HG03521 (cell line): ENCODE measurements at regions not wholly inside any gene's neighbourhood (a gene's known extent, or its start where the extent isn't known, plus 50 kb on each side); places are given as distances from the start of the nearest gene placed in this dataset.

Source experiments
- ATAC-seq: cut with Tn5 transposase; IDR thresholded peaks from one replicate; pipeline ENCODE4 v1.9.1; 2021; ENCODE audit warnings: mild to moderate bottlenecking, moderate library complexity; ENCODE audit not compliant: unreplicated experiment

DNA sequence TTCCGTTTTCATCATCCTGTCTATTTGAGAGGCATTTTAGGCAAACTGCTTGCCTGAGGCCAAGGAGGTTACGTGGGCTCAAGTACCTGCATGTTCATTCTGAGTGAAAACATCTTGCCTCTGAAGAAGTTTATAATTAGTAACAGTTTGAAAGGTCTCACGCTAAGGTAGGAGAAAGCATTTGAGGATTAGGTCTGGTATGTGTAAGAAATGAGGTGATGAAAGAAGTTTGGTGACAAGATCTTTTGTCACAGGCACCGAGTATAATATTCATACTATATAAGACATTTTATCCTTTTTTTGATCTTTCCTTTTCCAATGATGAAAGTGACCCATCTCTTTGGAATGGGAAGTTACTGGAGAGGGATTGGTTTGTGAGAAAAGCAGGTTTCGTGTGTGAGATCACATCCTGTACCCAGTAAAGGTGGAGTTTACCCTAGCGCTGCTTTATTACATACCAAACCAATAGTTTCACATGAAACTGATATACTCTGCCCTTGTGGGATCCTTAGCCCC, 98.7 kb upstream of the PDC start:
- ATAC-seq, result no peak

DNA sequence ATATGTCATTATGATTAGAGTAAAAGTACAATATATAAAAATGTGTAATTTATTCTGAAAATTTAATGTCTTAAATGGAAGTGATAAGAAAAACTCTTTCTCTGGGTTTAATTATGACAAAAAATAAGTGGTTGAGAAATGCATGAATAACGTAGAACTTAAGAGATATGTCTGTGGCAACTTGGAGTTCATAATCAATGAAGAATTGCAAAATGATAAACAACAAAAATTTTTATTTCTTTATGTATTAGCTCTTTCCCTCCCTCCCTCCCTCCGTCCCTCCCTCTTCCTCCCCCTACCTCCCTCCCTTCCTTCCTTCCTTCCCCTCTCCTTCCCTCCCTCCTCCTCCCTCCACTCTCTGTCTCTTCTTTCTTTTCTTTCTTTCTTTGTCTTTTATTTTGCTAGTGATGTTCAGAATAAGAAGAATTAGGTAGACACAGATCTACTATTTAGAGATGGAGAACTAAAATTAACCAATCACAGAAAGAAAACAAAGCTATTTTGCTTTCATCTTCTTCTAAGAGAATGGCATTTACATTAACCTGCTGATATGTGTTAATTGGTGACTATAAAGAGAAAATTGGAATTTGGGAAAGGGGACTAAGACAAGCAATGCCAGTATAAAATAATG, 96.3 kb upstream of the PDC start:
- ATAC-seq, result no peak

DNA sequence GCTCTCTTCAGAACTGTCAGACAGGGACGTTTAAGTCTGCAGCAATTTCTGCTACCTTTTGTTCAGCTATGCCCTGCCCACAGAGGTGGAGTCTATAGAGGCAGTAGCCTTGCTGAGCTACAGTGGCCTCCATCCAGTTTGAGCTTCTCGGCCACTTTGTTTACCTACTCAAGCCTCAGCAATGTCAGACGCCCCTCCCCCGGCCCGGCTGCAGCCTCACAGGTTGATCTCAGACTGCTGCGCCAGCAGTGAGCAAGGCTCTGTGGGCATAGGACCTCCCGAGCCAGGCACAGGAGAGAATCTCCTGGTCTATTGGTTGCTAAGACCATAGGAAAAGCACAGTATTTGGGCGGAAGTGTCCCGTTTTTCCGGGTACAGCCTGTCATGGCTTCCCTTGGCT, 89.9 kb upstream of the PDC start:
- ATAC-seq, result no peak

DNA sequence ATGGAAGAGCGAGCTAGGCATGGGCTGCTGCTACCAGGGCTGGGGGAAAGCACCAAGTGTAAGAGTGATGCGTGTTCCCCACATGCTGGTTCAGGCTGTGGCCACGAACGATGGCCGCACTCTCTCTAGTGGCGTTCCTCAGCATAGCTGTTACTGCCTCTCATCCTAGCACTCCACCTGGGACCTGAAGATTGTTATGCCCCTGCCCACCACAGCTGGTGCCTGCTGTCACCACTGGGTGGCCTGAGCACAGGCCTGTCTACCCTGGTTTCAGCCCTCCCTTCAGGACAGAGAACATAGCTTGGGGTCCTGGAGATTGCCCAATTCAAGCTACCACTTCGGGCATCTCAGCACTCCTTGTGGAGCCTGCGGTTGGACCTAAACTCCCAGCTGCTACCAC, 80.1 kb upstream of the PDC start:
- no peak for ATAC-seq

DNA sequence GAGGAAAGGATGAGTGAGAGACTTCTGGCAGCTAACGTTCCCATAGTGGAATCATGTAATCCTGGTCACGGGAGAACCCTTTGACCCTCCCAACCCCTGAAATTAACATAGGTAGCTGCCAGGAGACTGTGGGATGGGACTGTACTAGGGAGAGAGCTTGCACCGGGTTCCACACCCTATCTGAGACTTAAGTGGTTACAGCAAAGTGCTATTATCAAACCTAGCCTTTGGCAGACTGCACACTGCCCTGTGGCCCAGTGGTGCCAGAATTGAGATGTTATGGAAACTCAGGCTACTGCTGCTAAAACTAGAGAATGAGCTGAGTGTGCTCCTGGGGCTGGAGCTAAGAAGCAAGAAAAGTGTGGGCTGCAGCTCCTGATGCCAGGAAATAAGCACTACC, 79.6 kb upstream of the PDC start:
- no peak for ATAC-seq

DNA sequence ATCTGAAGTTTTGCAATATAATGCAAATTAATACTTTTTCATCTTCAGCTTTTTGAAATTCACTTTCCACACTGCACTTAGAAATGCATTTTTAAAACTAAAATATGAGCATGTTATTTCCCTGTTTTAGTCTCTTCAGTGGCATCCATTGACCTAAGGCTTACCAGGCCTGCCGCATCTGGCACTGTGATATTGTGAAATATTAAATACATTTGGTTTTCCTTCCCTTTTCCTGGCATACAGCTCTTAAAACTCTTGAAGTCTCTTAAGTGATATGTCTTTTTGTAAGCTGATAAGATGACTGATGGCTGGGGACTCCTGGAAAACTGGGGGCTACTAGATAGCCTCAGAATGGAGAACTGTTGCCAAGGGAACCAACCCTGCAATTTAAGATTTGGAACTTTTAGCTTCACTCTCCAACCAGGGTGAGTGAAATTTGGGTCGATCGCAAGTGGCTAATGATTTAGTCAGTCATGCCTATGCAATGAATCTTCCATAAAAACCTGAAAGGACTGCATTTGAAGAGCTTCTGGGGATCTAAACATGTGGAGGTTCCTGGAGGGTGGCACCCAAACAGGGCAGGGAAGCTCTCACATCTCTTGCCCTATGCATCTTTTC, 75.5 kb upstream of the PDC start:
- no peak for ATAC-seq

DNA sequence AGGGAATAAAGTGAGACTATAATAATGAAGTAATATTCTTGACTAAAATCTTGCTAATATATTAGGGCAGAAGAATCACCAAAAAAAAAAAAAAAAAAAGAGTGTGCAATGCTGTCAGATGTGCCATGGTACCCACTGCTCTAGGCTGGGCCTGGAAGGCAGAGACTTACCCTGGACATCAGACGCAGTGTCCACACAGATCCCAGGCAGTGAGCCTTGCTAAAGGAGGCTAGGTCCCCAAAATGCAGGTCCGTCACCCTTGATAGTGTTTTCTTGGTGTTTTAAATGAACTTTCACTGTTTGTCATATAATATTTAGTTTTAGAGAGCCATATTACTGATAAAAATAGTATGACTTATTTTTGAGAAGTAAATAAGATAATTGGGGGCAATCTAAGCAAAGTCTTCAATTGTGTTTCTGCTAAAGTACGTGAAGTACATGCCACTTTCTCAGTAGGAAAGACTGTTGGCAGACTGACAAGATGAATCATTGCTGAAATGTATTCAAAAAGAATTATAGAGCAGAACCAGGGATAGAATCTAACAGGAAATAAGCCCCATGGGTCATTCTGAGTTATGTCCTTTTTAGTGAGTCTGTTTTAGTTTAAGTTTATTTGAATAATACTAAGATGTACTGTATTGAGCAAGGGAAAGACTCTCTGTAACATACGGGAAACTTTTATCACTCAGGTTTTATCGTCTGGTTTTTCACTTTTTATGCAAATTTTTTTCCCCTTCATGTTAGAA, 74.6 kb upstream of the PDC start:
- no peak for ATAC-seq

DNA sequence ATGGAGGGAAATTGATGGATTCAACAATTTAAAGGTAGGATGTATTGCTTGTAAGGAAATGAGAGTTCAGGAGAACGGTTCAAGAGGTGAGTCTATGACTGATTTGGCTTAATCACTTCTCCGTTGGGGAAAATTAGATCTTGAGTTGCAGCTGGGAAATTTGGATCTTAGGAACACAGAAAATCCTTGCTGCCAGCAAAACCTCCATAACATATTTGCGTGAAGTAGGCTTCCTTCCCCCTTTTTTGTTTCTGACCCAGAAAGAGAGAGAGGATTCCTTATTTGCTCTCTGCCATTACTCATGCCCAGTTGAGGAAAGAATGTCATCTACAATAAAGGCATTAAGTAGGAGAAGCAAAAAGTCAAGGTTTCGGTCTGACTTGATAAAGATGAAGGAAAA, 73.5 kb upstream of the PDC start:
- no peak for ATAC-seq

DNA sequence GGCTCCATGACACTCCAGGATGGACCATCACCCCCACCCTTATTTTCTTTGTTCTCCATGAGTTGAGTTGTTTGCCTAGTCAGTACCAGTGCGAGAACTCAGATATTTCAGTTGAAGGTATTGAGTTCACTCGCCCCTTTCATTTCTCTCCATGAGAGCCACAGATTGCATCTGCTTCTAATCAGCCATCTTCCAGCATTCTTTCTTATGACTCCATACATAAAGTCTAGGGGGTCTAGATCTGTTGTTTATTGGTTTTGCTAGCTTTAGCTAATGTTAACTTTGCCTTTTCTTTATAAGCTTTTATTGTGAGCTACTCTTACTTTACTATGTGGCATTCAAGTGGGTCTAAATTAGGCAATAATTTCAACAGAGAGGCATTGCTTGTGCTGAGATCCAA, 71.6 kb upstream of the PDC start:
- no peak for ATAC-seq

DNA sequence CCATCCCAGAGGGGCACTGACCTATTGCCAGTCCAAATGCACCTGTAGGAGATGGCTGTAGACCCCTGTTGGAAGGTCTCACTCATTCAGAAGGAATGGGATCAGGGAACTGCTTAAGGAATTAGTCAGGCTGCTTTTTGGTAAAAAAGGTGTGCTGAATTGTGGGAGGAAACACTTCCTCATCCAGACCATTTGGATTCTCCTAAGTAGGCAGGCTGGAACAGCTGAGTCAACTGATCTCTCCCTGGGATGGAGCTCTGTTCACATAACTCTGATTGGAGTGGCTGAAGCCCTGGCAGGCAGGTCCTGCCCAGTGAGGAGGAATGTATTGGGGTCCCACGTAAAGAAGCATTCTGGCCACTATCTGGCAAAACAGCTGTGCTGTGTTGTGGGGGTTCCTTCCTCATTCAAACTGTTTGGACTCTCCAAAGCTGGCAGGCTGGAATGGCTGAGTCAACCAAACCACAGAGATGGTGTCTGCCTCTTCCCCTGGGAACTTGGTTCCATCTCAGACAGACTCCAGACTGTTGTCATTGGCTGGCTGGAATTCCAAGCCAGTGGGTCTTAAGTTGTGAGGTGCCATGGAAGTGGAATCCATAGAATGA, 70.7 kb upstream of the PDC start:
- ATAC-seq, result no peak

DNA sequence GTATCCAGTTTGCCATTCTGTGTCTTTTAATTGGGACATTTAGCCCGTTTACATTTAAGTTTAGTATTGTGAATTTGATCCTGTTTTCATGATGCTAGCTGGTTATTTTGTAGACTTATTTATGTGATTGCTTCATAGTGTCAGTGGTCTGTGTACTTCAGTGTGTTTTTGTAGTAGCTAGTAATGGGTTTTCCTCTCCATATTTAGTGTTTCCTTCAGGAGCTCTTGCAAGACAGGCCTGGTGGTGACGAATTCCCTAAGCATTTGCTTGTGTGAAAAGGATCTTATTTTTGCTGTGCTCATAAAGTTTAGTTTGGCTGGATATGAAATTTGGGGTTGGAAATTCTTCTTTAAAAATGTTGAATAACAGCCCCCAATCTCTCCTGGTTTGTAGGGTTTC, 69.2 kb upstream of the PDC start:
- no peak for ATAC-seq

DNA sequence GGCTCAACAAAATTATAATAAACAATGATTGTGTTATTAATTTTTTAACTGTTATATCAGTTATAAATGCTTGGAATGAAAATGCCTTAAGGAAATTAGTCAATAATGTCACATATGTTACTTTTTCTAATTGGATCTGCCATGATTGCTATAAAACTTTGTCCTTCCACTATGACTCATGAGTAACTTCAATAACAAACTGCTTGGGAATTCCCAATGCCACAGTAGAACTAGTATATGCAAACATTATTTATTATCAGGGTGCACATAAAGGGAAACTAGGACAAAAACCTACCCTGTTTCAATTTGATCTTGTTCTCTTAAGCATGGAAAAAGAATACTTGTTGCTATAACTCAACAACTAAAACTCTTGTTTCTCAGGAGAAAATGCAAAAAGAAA, 59.1 kb upstream of the PDC start:
- ATAC-seq, result no peak

DNA sequence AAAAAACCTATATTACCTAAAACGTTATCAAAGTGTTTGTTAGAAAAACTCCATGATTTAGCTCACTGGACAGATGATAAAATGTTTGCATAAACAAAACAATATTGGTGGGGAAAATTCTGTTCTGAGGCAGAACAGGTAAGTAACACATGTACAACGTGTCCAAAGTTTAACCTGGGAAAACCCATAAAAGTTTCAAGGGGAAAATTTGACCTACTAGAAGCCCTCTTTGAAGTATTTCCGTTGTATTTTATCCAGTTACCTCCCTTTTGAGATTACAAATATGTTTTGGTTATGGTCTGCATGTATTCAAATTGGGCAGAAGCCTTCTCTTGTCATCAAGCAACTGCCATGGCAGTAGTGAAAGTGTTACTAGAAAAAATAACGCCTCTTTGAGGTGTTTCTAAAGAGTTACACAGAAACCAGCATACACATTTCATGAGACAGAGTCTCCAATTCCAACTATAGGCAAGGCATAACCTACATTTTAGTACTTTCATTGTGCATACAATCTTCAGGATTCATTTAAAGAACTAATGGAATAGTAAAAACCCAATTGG, 58.0 kb upstream of the PDC start:
- no peak for ATAC-seq

DNA sequence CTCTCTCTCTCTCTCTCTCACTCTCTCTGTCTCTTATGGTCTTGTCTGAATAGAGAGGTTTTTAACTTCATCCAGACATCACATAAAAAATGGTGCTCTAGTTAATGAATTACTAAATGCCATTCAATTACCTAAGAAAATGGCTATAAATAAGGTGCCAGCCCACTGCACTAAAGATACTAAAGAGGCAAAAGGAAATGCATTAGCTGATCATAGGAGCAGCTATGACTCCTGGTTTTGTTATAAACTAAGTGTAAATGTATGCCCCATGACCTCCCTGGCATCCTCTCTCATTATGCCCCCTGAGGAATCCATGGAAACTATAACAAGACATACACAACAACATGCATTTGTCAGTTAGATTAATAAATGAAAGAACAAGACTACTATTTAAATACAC, 57.5 kb upstream of the PDC start:
- no peak for ATAC-seq

DNA sequence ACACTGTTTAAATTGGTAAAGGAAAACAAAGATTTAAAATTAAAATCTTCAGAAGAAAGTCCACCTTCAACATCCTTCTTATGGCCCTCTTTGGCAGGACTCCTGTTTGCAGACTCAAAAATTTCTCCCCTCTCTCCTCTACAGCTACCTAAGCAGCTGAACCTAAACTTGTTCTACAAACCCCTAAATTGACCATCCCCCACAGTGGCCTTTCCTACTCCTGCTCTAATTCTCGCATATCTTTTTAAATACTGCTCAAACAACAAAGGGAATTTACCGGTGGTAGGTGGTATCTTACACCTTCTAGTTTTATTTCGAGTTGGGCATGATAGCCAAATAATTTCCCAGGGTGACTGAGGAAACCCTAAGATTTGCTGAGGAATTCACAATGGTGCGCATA, 53.5 kb upstream of the PDC start:
- ATAC-seq, result no peak

DNA sequence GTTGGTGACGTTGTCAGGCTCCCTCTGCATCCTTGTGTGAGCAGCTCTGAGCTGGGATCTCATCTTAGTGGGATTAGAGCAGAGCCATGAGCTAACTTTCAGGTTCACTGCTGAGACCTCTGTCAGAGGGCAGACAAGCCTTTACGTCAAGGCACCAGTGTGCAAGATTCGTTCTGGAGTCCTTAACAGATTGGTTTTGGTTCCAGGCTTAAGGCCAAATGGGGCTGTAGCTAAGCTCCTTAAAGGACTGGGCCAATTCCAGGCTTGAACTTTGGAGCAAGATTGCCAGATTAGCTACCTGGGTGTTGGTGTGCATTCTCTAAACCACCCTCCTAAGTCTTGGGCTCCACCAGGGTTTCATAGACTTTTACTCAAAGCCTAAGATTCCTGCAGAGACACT, 52.6 kb upstream of the PDC start:
- ATAC-seq, result no peak

DNA sequence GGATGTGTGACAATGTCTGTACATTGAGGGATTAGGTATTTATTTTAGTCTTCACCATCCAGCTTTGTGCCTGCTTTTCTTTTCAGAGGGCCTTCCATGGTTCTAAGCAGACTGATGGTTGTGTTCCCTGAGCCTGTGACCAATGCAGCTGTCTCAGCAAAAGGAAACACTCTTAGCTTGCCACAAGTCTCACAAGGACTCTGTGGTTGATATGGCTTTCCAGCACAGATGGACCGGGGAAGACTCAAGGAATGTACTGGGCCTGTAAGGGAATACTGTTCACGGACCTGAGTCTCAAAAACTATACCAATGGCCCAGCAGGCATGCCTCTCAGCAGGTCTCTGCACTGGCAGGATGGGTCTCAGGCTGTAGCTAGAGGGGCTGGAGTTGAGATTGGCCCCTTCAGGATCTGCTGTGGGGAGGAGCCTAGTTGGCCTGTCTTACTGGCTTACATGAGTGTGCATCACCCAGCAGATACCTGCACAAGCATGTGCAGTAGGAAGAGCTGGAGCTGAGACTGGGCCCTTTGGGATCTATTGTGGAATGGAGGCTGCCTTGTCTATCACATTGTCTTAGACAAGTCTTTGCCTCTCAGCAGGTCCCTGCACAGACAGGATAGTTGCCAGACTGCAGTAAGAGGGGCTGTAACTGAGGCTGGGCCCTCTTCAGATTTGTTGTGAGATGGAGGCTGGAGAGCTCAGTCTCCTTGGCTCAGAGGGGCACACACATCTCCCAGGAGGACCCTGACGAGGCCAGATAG, 52.0 kb upstream of the PDC start:
- no peak for ATAC-seq

DNA sequence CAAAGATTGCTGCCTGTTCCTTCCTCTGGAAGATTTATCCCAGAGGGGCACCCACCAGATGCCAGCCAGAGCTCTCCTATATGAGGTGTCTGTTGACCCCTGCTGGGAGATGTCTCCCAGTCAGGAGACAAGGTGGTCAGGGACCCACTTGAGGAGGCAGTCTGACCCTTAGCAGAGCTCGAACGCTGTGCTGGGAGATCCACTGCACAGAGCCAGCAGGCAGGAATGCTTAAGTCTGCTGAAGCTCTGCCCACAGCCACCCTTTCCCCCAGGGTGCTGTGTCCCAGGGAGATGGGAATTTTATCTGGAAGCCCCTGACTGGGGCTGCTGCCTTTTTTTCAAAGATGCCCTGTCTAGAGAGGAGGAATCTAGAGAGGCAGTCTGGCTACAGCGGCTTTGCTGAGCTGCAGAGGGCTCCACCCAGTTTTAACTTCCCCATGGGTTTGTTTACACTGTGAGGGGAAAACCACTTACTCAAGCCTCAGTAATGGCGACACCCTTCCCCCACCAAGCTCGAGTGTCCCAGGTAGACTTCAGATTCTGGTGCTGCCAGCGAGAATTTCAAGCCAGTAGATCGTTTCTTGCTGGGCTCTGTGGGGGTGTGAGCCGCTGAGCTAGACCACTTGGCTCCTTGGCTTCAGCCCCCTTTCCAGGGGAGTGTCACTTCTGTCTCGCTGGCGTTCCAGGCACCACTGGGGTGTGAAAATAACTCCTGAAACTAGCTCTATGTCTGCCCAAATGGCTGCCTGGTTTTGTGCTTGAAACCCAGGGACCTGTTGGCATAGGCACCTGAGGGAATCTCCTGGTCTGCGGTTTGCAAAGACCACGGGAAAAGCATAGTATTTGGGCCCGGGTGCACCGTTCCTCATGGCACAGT, 51.1 kb upstream of the PDC start:
- ATAC-seq, result peak; percentile 82
